AG04450 (cell line): ENCODE measurements at regions not wholly inside any gene's neighbourhood (a gene's known extent, or its start where the extent isn't known, plus 50 kb on each side); places are given as distances from the start of the nearest gene placed in this dataset.

Experiments used
- CTCF ChIA-PET: fragments of 300-600, 350-600 bp; formaldehyde crosslinking; extraction: SDS; loops from one replicate; lab custom pipeline; 2022; ENCODE audit warnings: antibody characterized with exemption, inconsistent platforms; lab: Charles Lee
- POLR2A ChIA-PET: fragments of 350-600 bp; formaldehyde crosslinking; extraction: SDS; loops from one replicate; lab custom pipeline; 2021; ENCODE audit warnings: antibody characterized with exemption, inconsistent platforms; lab: Yijun Ruan, JAX
- DNase-seq: peaks from one replicate; pipeline ENCODE4 v3.0.0-alpha.2; 2011; ENCODE audit warnings: low read depth, low spot score
- H3K27ac ChIP-seq: one replicate; pipeline ENCODE4 v1.5.1; 2012; ENCODE audit warnings: low read depth, low read length, control low read depth
- H3K27me3 ChIP-seq: one replicate; pipeline ENCODE4 v1.6.0; 2012; ENCODE audit warnings: low read length; ENCODE audit not compliant: control insufficient read depth, insufficient read depth
- H3K4me3 ChIP-seq: 2 replicates; pipeline ENCODE4 v1.5.1; 2011; ENCODE audit warnings: mild to moderate bottlenecking, low read depth, low read length, control low read depth
- H3K9me3 ChIP-seq: 2 replicates; pipeline ENCODE4 v1.5.1; 2012; ENCODE audit warnings: low read length; ENCODE audit not compliant: control insufficient read depth, insufficient read depth
- TF ChIP-seq, protein P1 (sequence below): IDR thresholded peaks from 2 replicates; pipeline ENCODE4 v1.5.1; 2011; ENCODE audit warnings: low read depth, low read length, control low read depth, inconsistent platforms

DNA sequence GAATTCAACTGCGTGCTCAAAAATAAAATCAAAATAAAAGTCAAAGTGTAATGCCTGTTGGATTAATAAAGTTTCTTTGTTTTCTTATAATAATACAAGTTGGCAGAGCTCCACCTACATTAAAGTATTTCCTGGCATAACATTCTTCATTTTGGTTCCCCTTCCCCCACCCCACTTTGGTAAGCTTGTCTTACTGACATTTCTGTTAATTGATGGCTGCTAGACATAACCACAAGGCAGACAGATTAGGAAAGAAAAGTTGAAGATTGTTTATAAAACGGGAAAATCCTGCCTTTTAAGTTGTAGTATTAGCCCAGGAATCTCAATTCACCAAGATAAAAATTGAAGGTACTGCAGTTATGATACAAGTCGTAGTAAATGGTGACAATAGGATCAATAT, 246.5 kb upstream of the RPS6KA3 start:
- Histone ChIP-seq H3K27ac (no peak overlapping the region), H3K9me3 (no peaks in the 10 kb centered on the region), H3K4me3 (no peak overlapping the region), H3K27me3 (no peaks in the 10 kb centered on the region)
- CTCF ChIA-PET, result no interaction called here
- no peak for DNase-seq
- TF ChIP-seq, protein P1, sequence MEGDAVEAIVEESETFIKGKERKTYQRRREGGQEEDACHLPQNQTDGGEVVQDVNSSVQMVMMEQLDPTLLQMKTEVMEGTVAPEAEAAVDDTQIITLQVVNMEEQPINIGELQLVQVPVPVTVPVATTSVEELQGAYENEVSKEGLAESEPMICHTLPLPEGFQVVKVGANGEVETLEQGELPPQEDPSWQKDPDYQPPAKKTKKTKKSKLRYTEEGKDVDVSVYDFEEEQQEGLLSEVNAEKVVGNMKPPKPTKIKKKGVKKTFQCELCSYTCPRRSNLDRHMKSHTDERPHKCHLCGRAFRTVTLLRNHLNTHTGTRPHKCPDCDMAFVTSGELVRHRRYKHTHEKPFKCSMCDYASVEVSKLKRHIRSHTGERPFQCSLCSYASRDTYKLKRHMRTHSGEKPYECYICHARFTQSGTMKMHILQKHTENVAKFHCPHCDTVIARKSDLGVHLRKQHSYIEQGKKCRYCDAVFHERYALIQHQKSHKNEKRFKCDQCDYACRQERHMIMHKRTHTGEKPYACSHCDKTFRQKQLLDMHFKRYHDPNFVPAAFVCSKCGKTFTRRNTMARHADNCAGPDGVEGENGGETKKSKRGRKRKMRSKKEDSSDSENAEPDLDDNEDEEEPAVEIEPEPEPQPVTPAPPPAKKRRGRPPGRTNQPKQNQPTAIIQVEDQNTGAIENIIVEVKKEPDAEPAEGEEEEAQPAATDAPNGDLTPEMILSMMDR, result no peak
- POLR2A ChIA-PET, result no interaction called here

DNA sequence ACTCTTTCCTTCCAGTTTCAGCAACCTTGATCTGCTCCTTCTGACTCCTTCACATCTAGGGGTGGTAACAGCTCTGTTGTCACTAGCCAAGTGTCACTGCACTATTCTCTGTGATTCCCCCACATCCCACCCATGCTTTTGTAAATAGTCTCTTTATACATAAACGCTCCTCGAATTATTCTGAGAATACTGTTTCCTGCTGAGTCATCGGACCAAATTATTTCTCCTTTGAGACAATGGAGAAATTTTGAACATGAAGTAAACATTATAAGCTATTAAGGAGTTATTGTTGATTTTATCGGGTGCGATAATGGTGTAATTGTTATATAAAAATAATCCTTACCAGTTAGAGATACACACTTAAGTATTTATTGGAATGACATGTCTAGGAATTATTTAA, 245.1 kb upstream of the RPS6KA3 start:
- Histone ChIP-seq H3K4me3 (no peak overlapping the region), H3K9me3 (no peaks in the 10 kb centered on the region), H3K27ac (no peak overlapping the region), H3K27me3 (no peaks in the 10 kb centered on the region)
- no peak for DNase-seq
- TF ChIP-seq, protein P1, result no peak
- ChIA-PET POLR2A (no interaction called here), CTCF (interaction anchor here (0.7 to 1.0 kb wide), 2 partner anchors 16 to 259 kb away, joined by 3 read pairs; no protein-coding TSS in a partner anchor)

DNA sequence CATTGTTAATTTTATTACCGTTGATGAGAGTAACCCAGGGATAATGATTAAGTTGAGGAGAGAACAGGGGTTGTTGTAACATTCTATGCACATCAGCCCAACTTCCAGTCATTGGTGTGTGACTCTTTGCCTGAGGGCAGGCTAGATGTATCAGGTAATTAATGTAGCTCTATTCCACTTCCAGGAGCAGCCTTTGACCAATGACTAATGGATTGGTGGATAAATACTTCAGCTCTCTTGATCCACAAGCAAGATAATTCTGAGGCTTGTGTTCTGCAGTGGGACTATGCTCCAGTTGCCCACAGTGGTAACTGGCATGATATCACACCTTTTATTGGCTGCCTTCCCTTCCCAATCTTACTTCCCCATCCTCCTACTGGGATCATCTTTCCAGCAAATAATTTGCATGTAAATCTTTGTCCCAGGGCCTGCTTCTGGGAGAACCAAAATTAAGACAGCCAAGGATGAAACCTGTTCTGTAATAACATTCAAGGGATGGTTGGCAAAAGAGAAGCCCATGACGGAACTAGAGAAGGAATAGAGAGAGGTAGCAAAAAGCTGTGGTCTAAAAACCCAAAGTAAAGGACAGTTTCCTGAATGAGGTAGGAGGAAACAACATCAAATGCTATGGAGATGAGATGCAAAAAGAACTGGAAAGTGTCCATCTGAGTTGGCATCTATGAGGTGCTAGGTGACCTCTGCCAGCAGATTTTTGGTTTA, 241.4 kb upstream of the RPS6KA3 start:
- H3K27me3 ChIP-seq, result no peaks in the 10 kb centered on the region
- H3K27ac ChIP-seq, result no peak overlapping the region
- no peak overlapping the region for H3K4me3 ChIP-seq
- ChIA-PET CTCF (interaction anchor here (1.0 to 1.6 kb wide), 2 partner anchors 8 to 255 kb away, joined by 3 to 4 read pairs; no protein-coding TSS in a partner anchor), POLR2A (no interaction called here)
- TF ChIP-seq, protein P1, result no peak
- no peaks in the 10 kb centered on the region for H3K9me3 ChIP-seq
- no peak for DNase-seq

DNA sequence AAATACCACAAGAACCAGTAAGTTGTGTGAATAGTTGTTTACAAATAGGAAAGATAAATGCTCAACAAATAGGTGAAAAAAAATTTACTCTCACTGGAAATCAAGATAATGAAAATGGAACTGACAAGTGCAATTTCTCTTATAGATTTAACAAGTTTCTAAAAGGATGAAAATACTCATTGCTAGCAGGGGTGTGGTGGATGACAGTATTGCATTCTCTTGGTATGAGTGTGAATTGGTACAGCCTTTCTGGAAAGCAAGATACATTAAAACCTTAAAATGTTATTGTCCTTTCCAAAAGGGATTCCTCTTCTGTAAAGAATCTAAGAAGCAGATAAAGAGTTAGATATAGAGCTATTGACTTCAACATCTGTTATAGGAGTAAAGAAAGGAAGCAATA, 240.0 kb upstream of the RPS6KA3 start:
- ChIA-PET POLR2A (no interaction called here), CTCF (interaction anchor here (1.6 kb wide), 1 partner anchor 10 kb away, joined by 4 read pairs; no protein-coding TSS in a partner anchor)
- Histone ChIP-seq H3K9me3 (no peaks in the 10 kb centered on the region), H3K27ac (no peak overlapping the region), H3K4me3 (no peak overlapping the region), H3K27me3 (no peaks in the 10 kb centered on the region)
- TF ChIP-seq, protein P1, result no peak
- no peak for DNase-seq

DNA sequence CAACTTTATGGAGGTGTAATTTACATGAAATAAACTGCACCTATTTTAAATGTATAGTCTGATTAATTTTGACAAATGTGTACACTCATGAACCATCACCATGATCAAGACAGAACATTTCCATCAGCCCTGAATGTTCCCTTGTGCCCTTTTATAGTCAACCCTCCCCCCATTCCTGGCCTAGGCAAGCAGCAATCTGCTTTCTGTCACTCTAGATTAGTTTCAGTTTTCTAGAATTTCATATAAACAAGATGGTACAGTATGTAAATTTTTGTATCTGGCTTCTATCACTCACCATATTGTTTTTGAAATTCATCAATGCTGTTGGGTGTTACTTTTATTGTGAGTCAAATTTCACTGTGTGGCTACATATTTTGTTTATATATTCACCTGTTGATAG, 234.2 kb upstream of the RPS6KA3 start:
- TF ChIP-seq, protein P1, result no peak
- no peaks in the 10 kb centered on the region for H3K27me3 ChIP-seq
- ChIA-PET POLR2A (no interaction called here), CTCF (no interaction called here)
- no peak for DNase-seq
- H3K27ac ChIP-seq, result no peak overlapping the region
- no peak overlapping the region for H3K4me3 ChIP-seq
- no peaks in the 10 kb centered on the region for H3K9me3 ChIP-seq
